ENCODE measurements at regions not wholly inside any gene's neighbourhood (a gene's known extent, or its start where the extent isn't known, plus 50 kb on each side); places are given as distances from the start of the nearest gene placed in this dataset.
"Not testable (repeated sequence)": the region's sequence is repeated elsewhere in the genome, so short reads cannot be mapped to it uniquely, and the experiment has no call there.

GRCh38 chr6:26937258-26937657 is 277.7 kb upstream of the ZNF322 start:
- not testable (repeated sequence) for FAIRE-seq; DNase-seq (ENCODE audit: insufficient read length, low spot score)

- not testable (repeated sequence) for FAIRE-seq; DNase-seq (ENCODE audit: insufficient read length, low spot score)
These were observed 291.7 kb upstream of the ZNF322 start for GRCh38 chr6:26951211-26951610.

- DNase-seq (ENCODE audit: insufficient read length, low spot score); FAIRE-seq: not testable (repeated sequence)
These were observed 291.4 kb upstream of the PRSS16 start for GRCh38 chr6:26956078-26956600.

GRCh38 chr6:26956601-26957184 is 290.8 kb upstream of the PRSS16 start:
- not testable (repeated sequence) for FAIRE-seq; DNase-seq (ENCODE audit: insufficient read length, low spot score)

GRCh38 chr6:26957399-26958127 is 289.9 kb upstream of the PRSS16 start:
- not testable (repeated sequence) for DNase-seq (ENCODE audit: insufficient read length, low spot score); FAIRE-seq

GRCh38 chr6:26961236-26961635 is 286.3 kb upstream of the PRSS16 start:
- not testable (repeated sequence) for DNase-seq (ENCODE audit: insufficient read length, low spot score); FAIRE-seq

- no peak for DNase-seq (ENCODE audit: insufficient read length, low spot score)
- no peak for FAIRE-seq
These were observed 245.1 kb upstream of the PRSS16 start for GRCh38 chr6:27002447-27002846.

GRCh38 chr6:27007020-27007419 is 240.5 kb upstream of the PRSS16 start:
- FAIRE-seq = no peak
- no peak for DNase-seq (ENCODE audit: insufficient read length, low spot score)

GRCh38 chr6:27008613-27009012 is 238.9 kb upstream of the PRSS16 start:
- FAIRE-seq; DNase-seq (ENCODE audit: insufficient read length, low spot score): not testable (repeated sequence)

GRCh38 chr6:27014053-27014452 is 233.4 kb upstream of the PRSS16 start:
- DNase-seq (ENCODE audit: insufficient read length, low spot score); FAIRE-seq: not testable (repeated sequence)

GRCh38 chr6:27016689-27017088 is 230.8 kb upstream of the PRSS16 start:
- DNase-seq (ENCODE audit: insufficient read length, low spot score) (no peak), FAIRE-seq (no peak)

- not testable (repeated sequence) for DNase-seq (ENCODE audit: insufficient read length, low spot score); FAIRE-seq
These were observed 229.1 kb upstream of the PRSS16 start for GRCh38 chr6:27018401-27018800.

GRCh38 chr6:27019651-27020552 is 227.6 kb upstream of the PRSS16 start:
- FAIRE-seq = peak; percentile 96
- peak; percentile 72 for DNase-seq (ENCODE audit: insufficient read length, low spot score)

- DNase-seq (ENCODE audit: insufficient read length, low spot score) = no peak
- no peak for FAIRE-seq
These were observed 227.0 kb upstream of the PRSS16 start for GRCh38 chr6:27020553-27020880.

GRCh38 chr6:27023664-27024063 is 223.8 kb upstream of the PRSS16 start:
- DNase-seq (ENCODE audit: insufficient read length, low spot score) = no peak
- FAIRE-seq = no peak

- FAIRE-seq = no peak
- DNase-seq (ENCODE audit: insufficient read length, low spot score) = no peak
These were observed 222.2 kb upstream of the PRSS16 start for GRCh38 chr6:27025351-27025750.

GRCh38 chr6:27026361-27026760 is 221.1 kb upstream of the PRSS16 start:
- DNase-seq (ENCODE audit: insufficient read length, low spot score) (no peak), FAIRE-seq (no peak)

GRCh38 chr6:27031302-27031701 is 216.2 kb upstream of the PRSS16 start:
- DNase-seq (ENCODE audit: insufficient read length, low spot score) (no peak), FAIRE-seq (peak; percentile 16)

GRCh38 chr6:27038498-27038897 is 209.0 kb upstream of the PRSS16 start:
- DNase-seq (ENCODE audit: insufficient read length, low spot score) (no peak), FAIRE-seq (no peak)

- FAIRE-seq (no peak), DNase-seq (ENCODE audit: insufficient read length, low spot score) (no peak)
These were observed 207.1 kb upstream of the PRSS16 start for GRCh38 chr6:27040244-27041042.
